PC-9 (cell line): ENCODE measurements at regions not wholly inside any gene's neighbourhood (a gene's known extent, or its start where the extent isn't known, plus 50 kb on each side); places are given as distances from the start of the nearest gene placed in this dataset.

Experiments
- CTCF ChIP-seq: fragments of 200-600 bp; sonication (generic); conservative IDR thresholded peaks from 2 replicates; pipeline ENCODE4 v1.6.1; 2017; ENCODE audit warnings: mixed run types, antibody characterized with exemption, mild to moderate bottlenecking, moderate library complexity
- EZH2 ChIP-seq: fragments of 200-600 bp; sonication (generic); IDR thresholded peaks from 2 replicates; pipeline ENCODE4 v1.8.0; 2017; ENCODE audit warnings: antibody characterized with exemption, low read depth

- TF ChIP-seq CTCF: no peak
- no peak for TF ChIP-seq EZH2
Observed at GRCh38 chrX:77298296-77298695, 148.9 kb upstream of the FGF16 start.
